Memory B cell (primary cell): ENCODE measurements at regions not wholly inside any gene's neighbourhood (a gene's known extent, or its start where the extent isn't known, plus 50 kb on each side); places are given as distances from the start of the nearest gene placed in this dataset.

Source experiments
- ATAC-seq: fragments of 150-1000 bp; cut with Tn5 transposase; 2 replicates; pipeline ENCODE4 v1.10.0; 2021; ENCODE audit warnings: low read depth, mild to moderate bottlenecking, moderate library complexity
- DNase-seq, 2 donors: peaks; one replicate each; pipeline ENCODE4 v3.0.0; 2022; ENCODE audit warnings: low spot score in 2 of 2
- H3K27ac Mint-ChIP-seq: one replicate; pipeline ENCODE4 v1.8.0; 2022; ENCODE audit warnings: mild to moderate bottlenecking, moderate library complexity, mixed read lengths
- H3K27me3 Mint-ChIP-seq: one replicate; pipeline ENCODE4 v1.8.0; 2022; ENCODE audit warnings: mixed read lengths
- H3K36me3 Mint-ChIP-seq: one replicate; pipeline ENCODE4 v1.8.0; 2022; ENCODE audit warnings: mild to moderate bottlenecking, mixed read lengths
- H3K4me1 Mint-ChIP-seq: one replicate; pipeline ENCODE4 v1.8.0; 2022; ENCODE audit warnings: mixed read lengths
- H3K4me3 Mint-ChIP-seq: one replicate; pipeline ENCODE4 v1.8.0; 2022; ENCODE audit warnings: mild to moderate bottlenecking, moderate library complexity, mixed read lengths
- H3K9me3 Mint-ChIP-seq: one replicate; pipeline ENCODE4 v1.8.0; 2022; ENCODE audit warnings: mixed read lengths

- no peak for ATAC-seq
- no peak overlapping the region for H3K4me3 Mint-ChIP-seq
- DNase-seq: no peak
- no peak overlapping the region for H3K27ac Mint-ChIP-seq
- no peaks in the 10 kb centered on the region for H3K36me3 Mint-ChIP-seq
- no peaks in the 10 kb centered on the region for H3K9me3 Mint-ChIP-seq
- peaks cover 2% of the 10 kb centered on the region for H3K27me3 Mint-ChIP-seq
- H3K4me1 Mint-ChIP-seq: peaks cover 3% of the 10 kb centered on the region
These were observed 91.8 kb upstream of the ARID2 start for GRCh38 chr12:45637706-45638105.

GRCh38 chr12:45638386-45638785 is 91.1 kb upstream of the ARID2 start:
- no peaks in the 10 kb centered on the region for H3K36me3 Mint-ChIP-seq
- ATAC-seq: no peak
- H3K4me3 Mint-ChIP-seq: no peak overlapping the region
- peaks cover 3% of the 10 kb centered on the region for H3K4me1 Mint-ChIP-seq
- no peak for DNase-seq
- H3K27me3 Mint-ChIP-seq: peaks cover under 1% of the 10 kb centered on the region
- H3K27ac Mint-ChIP-seq: no peak overlapping the region
- no peaks in the 10 kb centered on the region for H3K9me3 Mint-ChIP-seq

GRCh38 chr12:45644541-45644940 is 85.0 kb upstream of the ARID2 start:
- no peak for ATAC-seq

GRCh38 chr12:45646851-45647581 is 82.5 kb upstream of the ARID2 start:
- no peaks in the 10 kb centered on the region for H3K36me3 Mint-ChIP-seq
- DNase-seq (no peak), ATAC-seq (no peak)
- H3K27me3 Mint-ChIP-seq: peaks cover 6% of the 10 kb centered on the region
- no peaks in the 10 kb centered on the region for H3K9me3 Mint-ChIP-seq
- H3K27ac Mint-ChIP-seq: no peak overlapping the region
- no peak overlapping the region for H3K4me3 Mint-ChIP-seq
- peaks cover 9% of the 10 kb centered on the region for H3K4me1 Mint-ChIP-seq

More at GRCh38 chr12:45644541-45644940, 85.0 kb upstream of the ARID2 start:
- no peak for DNase-seq
- Mint-ChIP-seq H3K4me3 (no peak overlapping the region), H3K27ac (no peak overlapping the region), H3K9me3 (no peaks in the 10 kb centered on the region), H3K4me1 (peaks cover 9% of the 10 kb centered on the region), H3K36me3 (no peaks in the 10 kb centered on the region), H3K27me3 (no peaks in the 10 kb centered on the region)

- ATAC-seq: no peak
- no peak for DNase-seq
- Mint-ChIP-seq H3K36me3 (no peaks in the 10 kb centered on the region), H3K4me1 (peaks cover 9% of the 10 kb centered on the region), H3K27ac (no peak overlapping the region), H3K4me3 (no peak overlapping the region), H3K9me3 (no peaks in the 10 kb centered on the region), H3K27me3 (peaks cover 6% of the 10 kb centered on the region)
These were observed 81.4 kb upstream of the ARID2 start for GRCh38 chr12:45648070-45648469.

- H3K27ac Mint-ChIP-seq: no peak overlapping the region
- H3K36me3 Mint-ChIP-seq: no peaks in the 10 kb centered on the region
- H3K27me3 Mint-ChIP-seq: peaks cover 6% of the 10 kb centered on the region
- ATAC-seq (no peak), DNase-seq (no peak)
- H3K4me1 Mint-ChIP-seq: peaks cover 7% of the 10 kb centered on the region
- H3K4me3 Mint-ChIP-seq: no peak overlapping the region
- H3K9me3 Mint-ChIP-seq: no peaks in the 10 kb centered on the region
These were observed 78.5 kb upstream of the ARID2 start for GRCh38 chr12:45651029-45651428.

GRCh38 chr12:45654002-45654665 is 75.4 kb upstream of the ARID2 start:
- ATAC-seq (no peak), DNase-seq (no peak)
- H3K9me3 Mint-ChIP-seq: no peaks in the 10 kb centered on the region
- peaks cover 7% of the 10 kb centered on the region for H3K27me3 Mint-ChIP-seq
- peaks cover 2% of the 10 kb centered on the region for H3K36me3 Mint-ChIP-seq
- H3K27ac Mint-ChIP-seq: no peak overlapping the region
- peaks cover 5% of the 10 kb centered on the region for H3K4me1 Mint-ChIP-seq
- H3K4me3 Mint-ChIP-seq: no peak overlapping the region

- Mint-ChIP-seq H3K4me1 (peaks cover 5% of the 10 kb centered on the region), H3K27ac (no peak overlapping the region), H3K36me3 (peaks cover 3% of the 10 kb centered on the region), H3K27me3 (peaks cover 7% of the 10 kb centered on the region), H3K4me3 (no peak overlapping the region), H3K9me3 (peaks cover 2% of the 10 kb centered on the region)
- DNase-seq: no peak
- peak; percentile 99 for ATAC-seq
These were observed 74.3 kb upstream of the ARID2 start for GRCh38 chr12:45655186-45655585.

- Mint-ChIP-seq H3K36me3 (peaks cover 3% of the 10 kb centered on the region), H3K4me1 (peaks cover 5% of the 10 kb centered on the region), H3K9me3 (peaks cover 2% of the 10 kb centered on the region), H3K27ac (no peak overlapping the region), H3K27me3 (peaks cover 4% of the 10 kb centered on the region), H3K4me3 (no peak overlapping the region)
- DNase-seq (no peak), ATAC-seq (no peak)
These were observed 73.8 kb upstream of the ARID2 start for GRCh38 chr12:45655743-45656142.

- H3K4me3 Mint-ChIP-seq: no peak overlapping the region
- H3K27ac Mint-ChIP-seq: no peak overlapping the region
- H3K4me1 Mint-ChIP-seq: peaks cover 5% of the 10 kb centered on the region
- peaks cover 3% of the 10 kb centered on the region for H3K36me3 Mint-ChIP-seq
- peaks cover 4% of the 10 kb centered on the region for H3K27me3 Mint-ChIP-seq
- DNase-seq: no peak
- no peak for ATAC-seq
- H3K9me3 Mint-ChIP-seq: peaks cover 2% of the 10 kb centered on the region
These were observed 71.5 kb upstream of the ARID2 start for GRCh38 chr12:45658020-45658419.

GRCh38 chr12:45660330-45660729 is 69.2 kb upstream of the ARID2 start:
- no peak overlapping the region for H3K27ac Mint-ChIP-seq
- H3K9me3 Mint-ChIP-seq: peaks cover 2% of the 10 kb centered on the region
- ATAC-seq (no peak), DNase-seq (no peak)
- H3K4me1 Mint-ChIP-seq: peaks cover 5% of the 10 kb centered on the region
- no peak overlapping the region for H3K4me3 Mint-ChIP-seq
- peaks cover 3% of the 10 kb centered on the region for H3K36me3 Mint-ChIP-seq
- H3K27me3 Mint-ChIP-seq: peaks cover 4% of the 10 kb centered on the region

GRCh38 chr12:45663455-45663854 is 66.1 kb upstream of the ARID2 start:
- Mint-ChIP-seq H3K27me3 (peaks cover 2% of the 10 kb centered on the region), H3K36me3 (peaks cover 4% of the 10 kb centered on the region), H3K27ac (no peak overlapping the region), H3K4me1 (no peaks in the 10 kb centered on the region), H3K4me3 (no peak overlapping the region), H3K9me3 (peaks cover 2% of the 10 kb centered on the region)
- ATAC-seq (no peak), DNase-seq (no peak)

GRCh38 chr12:45665941-45666340 is 63.6 kb upstream of the ARID2 start:
- Mint-ChIP-seq H3K4me1 (peaks cover 9% of the 10 kb centered on the region), H3K9me3 (no peaks in the 10 kb centered on the region), H3K36me3 (peaks cover 2% of the 10 kb centered on the region), H3K4me3 (no peak overlapping the region), H3K27ac (no peak overlapping the region), H3K27me3 (no peaks in the 10 kb centered on the region)
- ATAC-seq (no peak), DNase-seq (no peak)

GRCh38 chr12:45666396-45666795 is 63.1 kb upstream of the ARID2 start:
- Mint-ChIP-seq H3K4me3 (no peak overlapping the region), H3K36me3 (peaks cover 2% of the 10 kb centered on the region), H3K9me3 (no peaks in the 10 kb centered on the region), H3K27me3 (no peaks in the 10 kb centered on the region), H3K27ac (no peak overlapping the region), H3K4me1 (peaks cover 9% of the 10 kb centered on the region)
- no peak for ATAC-seq
- DNase-seq: no peak

- Mint-ChIP-seq H3K9me3 (no peaks in the 10 kb centered on the region), H3K4me3 (no peak overlapping the region), H3K27ac (peak overlapping the region; percentile 24), H3K27me3 (no peaks in the 10 kb centered on the region), H3K36me3 (peaks cover 2% of the 10 kb centered on the region), H3K4me1 (peaks cover 9% of the 10 kb centered on the region)
- ATAC-seq (no peak), DNase-seq (no peak)
These were observed 62.7 kb upstream of the ARID2 start for GRCh38 chr12:45666816-45667215.
